ENCODE measurements at regions not wholly inside any gene's neighbourhood (a gene's known extent, or its start where the extent isn't known, plus 50 kb on each side); places are given as distances from the start of the nearest gene placed in this dataset.
"Not testable (repeated sequence)": the region's sequence is repeated elsewhere in the genome, so short reads cannot be mapped to it uniquely, and the experiment has no call there.

DNA sequence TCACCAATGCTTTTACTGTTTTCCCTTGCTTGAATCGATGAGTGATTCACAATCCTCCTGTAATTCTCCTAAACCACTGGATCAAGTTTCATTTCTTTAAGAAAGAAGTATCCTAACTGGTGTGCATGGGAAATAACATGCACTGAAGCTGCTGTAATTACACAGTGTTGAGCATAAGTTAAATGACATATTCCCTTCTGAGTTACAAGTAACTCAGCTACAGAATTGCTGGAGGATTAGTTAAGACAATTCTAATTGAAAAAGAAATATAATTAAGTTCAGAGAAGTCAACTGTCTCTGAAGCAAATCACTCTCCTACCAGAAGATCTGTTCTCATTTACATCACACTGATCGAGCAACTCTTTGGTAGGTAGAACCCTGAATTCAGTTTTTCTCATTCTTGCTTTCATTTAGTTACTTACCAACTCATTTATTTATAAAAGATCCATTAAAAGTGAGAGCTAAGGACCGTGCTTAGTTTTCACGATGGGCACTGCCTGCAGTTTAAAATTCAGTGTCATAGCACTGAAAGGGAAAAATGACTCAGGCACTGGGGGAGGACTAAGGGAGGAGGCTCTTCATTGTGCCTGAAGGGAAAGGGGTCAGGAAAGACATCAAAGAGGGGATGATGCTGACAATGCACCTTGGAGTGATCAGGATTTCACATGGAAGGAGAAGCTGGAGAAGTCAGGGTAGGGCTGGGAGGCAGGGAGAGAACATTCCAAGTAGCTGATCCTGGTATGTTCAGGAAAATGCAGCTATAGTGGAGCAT lies 327.2 kb downstream of the EMP1 start:
- no peak overlapping the region for H3K4me2 ChIP-seq (ENCODE audit: low read length)
- no peak for DNase-seq (ENCODE audit: low spot score)
- H3K9me3 ChIP-seq (ENCODE audit: low read length) = no peaks in the 10 kb centered on the region
- no peaks in the 10 kb centered on the region for H3K36me3 ChIP-seq (ENCODE audit: insufficient read depth, low read length)
- POLR2A ChIA-PET = no interaction called here
- H3K27ac ChIP-seq (ENCODE audit: low read depth, low read length, poor library complexity, severe bottlenecking) = no peak overlapping the region
- intact Hi-C loops (cut with micrococcal nuclease; ENCODE audit: unreplicated experiment) = no loop called here
- H3K9me2 ChIP-seq (ENCODE audit: insufficient read depth, low read length) = no peaks in the 10 kb centered on the region
- H4K20me1 ChIP-seq (ENCODE audit: insufficient read depth, low read length) = no peaks in the 10 kb centered on the region
- no peaks in the 10 kb centered on the region for H3K4me1 ChIP-seq (ENCODE audit: insufficient read depth, low read length, poor library complexity, severe bottlenecking)
- no TSS peak for BruUV-seq (replicated peaks)
- H3K79me2 ChIP-seq (ENCODE audit: insufficient read depth, low read depth, low read length) = no peaks in the 10 kb centered on the region
- H2AFZ ChIP-seq (ENCODE audit: low read length) = no peak overlapping the region
- H3K4me3 ChIP-seq (ENCODE audit: low read depth, low read length, poor library complexity, severe bottlenecking) = no peak overlapping the region
- CTCF ChIA-PET (ENCODE audit: unreplicated experiment) = interaction anchor here (0.8 kb wide), 1 partner anchor 11 kb away, joined by 4 read pairs; no protein-coding TSS in a partner anchor
- no peak for TF ChIP-seq EZH2phosphoT487 (IDR thresholded peaks at IDR 0.05; ENCODE audit: borderline replicate concordance, low read depth, low read length)
- TF ChIP-seq, protein P1, sequence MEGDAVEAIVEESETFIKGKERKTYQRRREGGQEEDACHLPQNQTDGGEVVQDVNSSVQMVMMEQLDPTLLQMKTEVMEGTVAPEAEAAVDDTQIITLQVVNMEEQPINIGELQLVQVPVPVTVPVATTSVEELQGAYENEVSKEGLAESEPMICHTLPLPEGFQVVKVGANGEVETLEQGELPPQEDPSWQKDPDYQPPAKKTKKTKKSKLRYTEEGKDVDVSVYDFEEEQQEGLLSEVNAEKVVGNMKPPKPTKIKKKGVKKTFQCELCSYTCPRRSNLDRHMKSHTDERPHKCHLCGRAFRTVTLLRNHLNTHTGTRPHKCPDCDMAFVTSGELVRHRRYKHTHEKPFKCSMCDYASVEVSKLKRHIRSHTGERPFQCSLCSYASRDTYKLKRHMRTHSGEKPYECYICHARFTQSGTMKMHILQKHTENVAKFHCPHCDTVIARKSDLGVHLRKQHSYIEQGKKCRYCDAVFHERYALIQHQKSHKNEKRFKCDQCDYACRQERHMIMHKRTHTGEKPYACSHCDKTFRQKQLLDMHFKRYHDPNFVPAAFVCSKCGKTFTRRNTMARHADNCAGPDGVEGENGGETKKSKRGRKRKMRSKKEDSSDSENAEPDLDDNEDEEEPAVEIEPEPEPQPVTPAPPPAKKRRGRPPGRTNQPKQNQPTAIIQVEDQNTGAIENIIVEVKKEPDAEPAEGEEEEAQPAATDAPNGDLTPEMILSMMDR (conservative IDR thresholded peaks at IDR 0.05; ENCODE audit: low read length) = no peak

DNA sequence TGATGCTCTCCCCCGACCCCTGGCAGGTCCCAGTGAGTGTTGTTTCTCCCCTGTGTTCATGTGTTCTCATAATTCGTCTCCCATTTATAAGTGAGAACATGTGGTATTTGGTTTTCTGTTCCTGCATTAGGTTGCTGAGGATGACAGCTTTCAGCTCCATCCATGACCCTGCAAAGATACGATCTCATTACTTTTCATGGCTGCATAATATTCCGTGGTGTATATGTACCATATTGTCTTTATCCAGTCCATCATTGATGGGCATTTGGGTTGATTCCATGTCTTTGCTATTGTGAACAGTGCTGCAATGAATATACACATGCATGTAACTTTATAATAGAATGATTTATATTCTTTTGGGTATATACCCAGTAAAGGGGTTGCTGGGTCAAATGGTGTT lies 321.5 kb downstream of the EMP1 start:
- H3K36me3 ChIP-seq (ENCODE audit: insufficient read depth, low read length); BruUV-seq (replicated peaks); CTCF ChIA-PET (ENCODE audit: unreplicated experiment); intact Hi-C loops (cut with micrococcal nuclease; ENCODE audit: unreplicated experiment); H2AFZ ChIP-seq (ENCODE audit: low read length); POLR2A ChIA-PET; H3K9me3 ChIP-seq (ENCODE audit: low read length); H3K27ac ChIP-seq (ENCODE audit: low read depth, low read length, poor library complexity, severe bottlenecking); H3K4me2 ChIP-seq (ENCODE audit: low read length); H3K9me2 ChIP-seq (ENCODE audit: insufficient read depth, low read length); DNase-seq (ENCODE audit: low spot score); H4K20me1 ChIP-seq (ENCODE audit: insufficient read depth, low read length); H3K79me2 ChIP-seq (ENCODE audit: insufficient read depth, low read depth, low read length); H3K4me3 ChIP-seq (ENCODE audit: low read depth, low read length, poor library complexity, severe bottlenecking); H3K4me1 ChIP-seq (ENCODE audit: insufficient read depth, low read length, poor library complexity, severe bottlenecking): not testable (repeated sequence)

DNA sequence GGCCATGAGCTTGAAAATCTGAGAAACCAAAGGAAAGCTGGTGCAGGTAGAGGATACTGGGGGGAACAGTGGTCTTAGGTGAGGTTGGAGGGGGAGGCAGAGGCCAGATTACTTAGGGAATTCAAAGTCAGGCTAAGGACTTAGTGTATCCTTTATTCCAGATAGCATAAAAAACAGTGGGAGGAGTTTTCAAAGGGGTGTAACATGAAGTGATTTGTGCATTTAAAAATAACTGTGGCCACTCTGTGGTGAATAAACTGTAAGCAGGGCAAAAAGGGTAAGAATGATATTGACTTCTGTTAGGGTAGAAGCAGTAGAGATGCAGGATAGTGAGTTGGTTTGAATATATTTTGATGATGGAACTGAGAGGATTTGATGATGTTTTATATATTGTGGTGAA lies 313.2 kb downstream of the EMP1 start:
- intact Hi-C loops (cut with micrococcal nuclease; ENCODE audit: unreplicated experiment) = no loop called here
- no peak overlapping the region for H3K27ac ChIP-seq (ENCODE audit: low read depth, low read length, poor library complexity, severe bottlenecking)
- H3K36me3 ChIP-seq (ENCODE audit: insufficient read depth, low read length) = no peaks in the 10 kb centered on the region
- H2AFZ ChIP-seq (ENCODE audit: low read length) = no peak overlapping the region
- TF ChIP-seq EZH2phosphoT487 (IDR thresholded peaks at IDR 0.05; ENCODE audit: borderline replicate concordance, low read depth, low read length) = no peak
- TF ChIP-seq, protein P1 (conservative IDR thresholded peaks at IDR 0.05; ENCODE audit: low read length) = no peak
- no peak overlapping the region for H3K4me3 ChIP-seq (ENCODE audit: low read depth, low read length, poor library complexity, severe bottlenecking)
- H3K4me1 ChIP-seq (ENCODE audit: insufficient read depth, low read length, poor library complexity, severe bottlenecking) = no peaks in the 10 kb centered on the region
- POLR2A ChIA-PET = no interaction called here
- no peaks in the 10 kb centered on the region for H3K9me3 ChIP-seq (ENCODE audit: low read length)
- no peaks in the 10 kb centered on the region for H3K9me2 ChIP-seq (ENCODE audit: insufficient read depth, low read length)
- no peaks in the 10 kb centered on the region for H4K20me1 ChIP-seq (ENCODE audit: insufficient read depth, low read length)
- no TSS peak for BruUV-seq (replicated peaks)
- CTCF ChIA-PET (ENCODE audit: unreplicated experiment) = no interaction called here
- DNase-seq (ENCODE audit: low spot score) = no peak
- no peak overlapping the region for H3K4me2 ChIP-seq (ENCODE audit: low read length)
- H3K79me2 ChIP-seq (ENCODE audit: insufficient read depth, low read depth, low read length) = no peaks in the 10 kb centered on the region
